ENCODE measurements at regions not wholly inside any gene's neighbourhood (a gene's known extent, or its start where the extent isn't known, plus 50 kb on each side); places are given as distances from the start of the nearest gene placed in this dataset.

- no peak for DNase-seq
Measured at GRCh38 chr12:91968076-91968776, 177.4 kb downstream of the BTG1 start.

GRCh38 chr12:91967590-91967989 is 178.1 kb downstream of the BTG1 start:
- DNase-seq = no peak

GRCh38 chr12:91965781-91966180 is 179.9 kb downstream of the BTG1 start:
- no peak for DNase-seq

GRCh38 chr12:91964501-91964900 is 181.1 kb downstream of the BTG1 start:
- DNase-seq = no peak

GRCh38 chr12:91959220-91959619 is 186.4 kb downstream of the BTG1 start:
- no peak for DNase-seq

- DNase-seq = no peak
Measured at GRCh38 chr12:91958816-91959215, 186.8 kb downstream of the BTG1 start.

- DNase-seq = no peak
Measured at GRCh38 chr12:91954747-91955146, 190.9 kb downstream of the BTG1 start.

- no peak for DNase-seq
Measured at GRCh38 chr12:91954326-91954725, 191.3 kb downstream of the BTG1 start.

- DNase-seq = no peak
Measured at GRCh38 chr12:91952916-91953315, 192.7 kb downstream of the BTG1 start.

GRCh38 chr12:91951571-91951970 is 194.1 kb downstream of the BTG1 start:
- DNase-seq = no peak

GRCh38 chr12:91948504-91948903 is 197.1 kb downstream of the BTG1 start:
- no peak for DNase-seq

GRCh38 chr12:91947459-91947858 is 198.2 kb downstream of the BTG1 start:
- DNase-seq = no peak

- DNase-seq = no peak
Measured at GRCh38 chr12:91944637-91945036, 201.0 kb downstream of the BTG1 start.

GRCh38 chr12:91940826-91941570 is 204.6 kb downstream of the BTG1 start:
- no peak for DNase-seq

- no peak for DNase-seq
Measured at GRCh38 chr12:91940322-91940721, 205.3 kb downstream of the BTG1 start.

- DNase-seq = no peak
Measured at GRCh38 chr12:91937706-91938105, 207.9 kb downstream of the BTG1 start.

- DNase-seq = no peak
Measured at GRCh38 chr12:91937009-91937408, 208.6 kb downstream of the BTG1 start.

GRCh38 chr12:91935296-91935695 is 210.3 kb downstream of the BTG1 start:
- peak; percentile 24 for DNase-seq

- DNase-seq = no peak
Measured at GRCh38 chr12:91931111-91931510, 214.5 kb downstream of the BTG1 start.

GRCh38 chr12:91928501-91928900 is 217.1 kb downstream of the BTG1 start:
- no peak for DNase-seq

GRCh38 chr12:91926848-91927247 is 218.8 kb downstream of the BTG1 start:
- DNase-seq = no peak

GRCh38 chr12:91924827-91925226 is 220.8 kb downstream of the BTG1 start:
- no peak for DNase-seq

- no peak for DNase-seq
Measured at GRCh38 chr12:91923864-91924263, 221.8 kb downstream of the BTG1 start.

GRCh38 chr12:91922674-91923073 is 223.0 kb downstream of the BTG1 start:
- DNase-seq = no peak
